ENCODE measurements at regions not wholly inside any gene's neighbourhood (a gene's known extent, or its start where the extent isn't known, plus 50 kb on each side); places are given as distances from the start of the nearest gene placed in this dataset.

DNA sequence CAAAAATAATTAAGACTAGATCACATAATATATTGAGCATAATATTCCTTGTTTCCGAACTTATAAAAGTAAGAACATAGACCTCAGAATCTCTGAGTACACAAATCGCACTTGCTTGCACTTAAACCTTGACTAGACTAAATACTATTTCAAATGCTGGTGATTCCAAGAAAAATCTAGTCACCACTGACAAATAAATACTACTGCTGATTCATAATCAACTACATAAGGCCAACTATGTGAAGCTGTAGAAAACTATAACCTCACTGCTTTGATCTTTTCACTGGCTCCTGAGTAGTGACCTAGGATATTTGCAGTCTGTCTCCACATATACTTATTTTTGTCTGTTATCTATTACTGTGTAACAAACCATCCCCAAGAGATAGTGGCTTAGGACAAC, 245.4 kb downstream of the DIO2 start:
- DNase-seq (ENCODE audit: low read depth, low spot score), result no peak

DNA sequence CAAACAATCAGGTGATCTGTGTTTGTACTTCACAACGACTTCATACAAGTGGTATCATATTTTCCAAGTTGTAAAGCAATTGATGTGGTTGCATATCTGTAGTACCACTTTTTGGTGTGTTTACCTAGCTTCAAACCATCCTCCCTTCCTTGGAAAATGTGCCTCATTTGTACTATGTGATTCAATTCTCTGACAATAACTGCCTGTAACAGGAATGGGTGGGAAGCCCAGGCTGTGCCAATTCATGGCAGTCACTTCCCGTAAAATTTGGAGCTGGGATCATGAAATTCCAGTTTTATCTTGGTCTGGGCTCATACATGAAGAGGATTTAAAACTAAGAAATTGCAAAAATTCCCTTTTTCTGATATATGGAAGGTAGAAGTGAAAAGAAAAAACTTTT, 250.1 kb downstream of the DIO2 start:
- DNase-seq (ENCODE audit: low read depth, low spot score), result no peak

DNA sequence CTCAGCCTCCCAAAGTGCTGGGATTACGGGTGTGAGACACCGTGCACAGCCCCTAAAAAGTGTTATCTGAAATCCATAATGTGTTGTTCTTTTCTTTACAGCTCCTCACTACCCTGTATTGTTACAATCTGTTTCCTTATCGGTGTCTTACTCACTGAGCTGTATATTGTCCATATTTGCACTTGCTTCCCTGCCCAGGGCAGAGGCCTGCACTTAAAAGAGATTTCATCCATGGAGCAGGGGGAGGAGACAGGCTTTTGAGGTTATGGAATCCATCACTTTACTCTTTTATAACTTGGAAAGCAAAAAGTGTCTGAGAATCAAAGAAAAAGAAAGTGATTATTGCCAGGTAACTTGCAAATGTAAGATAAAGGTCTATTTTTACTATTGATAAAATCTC, 251.0 kb downstream of the DIO2 start:
- no peak for DNase-seq (ENCODE audit: low read depth, low spot score)

DNA sequence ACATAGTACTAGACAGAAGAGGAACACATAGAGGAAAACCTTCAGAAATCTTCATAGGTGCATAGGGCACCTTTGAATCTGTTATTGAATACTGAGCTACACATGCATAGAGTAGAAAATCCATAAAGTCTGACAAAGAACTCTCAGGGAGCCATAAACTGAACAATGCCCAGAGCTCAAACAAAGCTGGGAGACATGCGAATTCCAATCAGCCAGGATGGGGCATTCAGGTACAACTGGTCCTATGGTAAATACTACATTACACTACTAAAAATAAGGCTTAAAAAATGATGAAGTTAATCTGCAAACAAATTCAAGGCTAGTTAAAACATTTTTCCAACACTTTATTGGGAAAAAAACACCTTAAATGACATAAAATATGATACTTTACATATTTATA, 259.7 kb downstream of the DIO2 start:
- no peak for DNase-seq (ENCODE audit: low read depth, low spot score)

DNA sequence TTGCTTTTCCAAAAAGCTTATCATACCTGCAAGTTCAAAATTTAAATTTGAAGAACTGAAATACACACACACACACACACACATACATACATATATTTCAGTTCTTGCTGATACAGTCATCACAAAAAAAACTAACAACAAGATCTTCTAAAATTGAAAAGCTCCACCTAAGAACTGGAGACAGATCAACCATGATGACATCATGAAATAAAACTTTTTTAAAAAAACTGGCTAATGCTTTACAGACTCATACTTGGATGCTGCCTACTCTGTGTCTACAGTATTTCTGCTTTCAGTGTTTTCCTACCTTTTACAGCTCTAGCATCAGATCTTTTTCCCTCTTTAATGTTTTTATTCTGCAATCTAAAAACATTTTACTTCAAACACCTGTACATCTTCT, 261.4 kb downstream of the DIO2 start:
- no peak for DNase-seq (ENCODE audit: low read depth, low spot score)

DNA sequence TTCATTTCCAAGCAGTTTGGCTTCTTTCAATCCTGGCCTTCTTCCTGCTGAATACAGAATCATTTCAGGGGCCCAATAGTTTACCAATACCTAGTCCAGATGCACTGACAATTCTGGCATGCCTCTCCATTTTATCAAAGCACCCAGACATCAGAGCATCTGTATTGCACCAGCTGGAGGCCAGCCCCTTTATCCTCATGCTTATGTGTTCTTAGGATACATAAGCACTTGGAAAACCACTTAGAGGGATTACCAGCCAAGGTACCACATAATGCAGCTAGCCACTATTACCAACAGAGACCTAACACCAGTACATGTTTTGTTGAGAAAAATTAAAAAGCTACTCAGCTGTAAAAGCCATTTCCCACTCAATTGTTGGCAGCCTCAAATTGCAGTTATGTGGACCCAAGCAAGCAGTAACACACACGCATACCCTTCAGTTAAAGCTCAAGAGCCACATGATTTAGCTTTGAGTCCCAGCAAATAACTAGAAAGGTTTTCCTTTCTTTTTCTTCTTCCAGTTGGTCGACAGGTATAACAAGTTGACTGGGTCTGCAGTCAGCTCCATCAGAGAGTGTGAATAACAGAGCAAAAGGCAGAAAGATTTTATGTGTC, 263.8 kb downstream of the DIO2 start:
- DNase-seq (ENCODE audit: low read depth, low spot score), result no peak

DNA sequence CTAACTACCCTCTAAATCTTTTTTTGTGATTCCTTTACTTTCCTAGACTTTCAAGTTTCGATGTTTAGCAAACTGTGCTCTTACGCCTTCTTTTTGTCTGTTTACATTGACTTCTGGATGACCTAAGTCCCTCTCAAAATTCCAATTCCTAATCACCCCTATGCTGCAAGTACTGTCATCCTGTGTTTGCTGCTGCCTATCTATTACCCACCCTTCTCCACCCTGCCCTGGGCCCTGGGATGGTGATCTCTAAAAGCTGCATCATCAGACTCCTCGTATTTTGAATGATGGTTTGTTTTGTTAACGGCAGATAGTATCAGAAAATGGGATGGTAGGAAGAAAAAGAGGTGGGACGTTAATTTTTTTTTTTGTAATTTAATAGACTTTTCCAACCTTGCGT, 272.1 kb downstream of the DIO2 start:
- DNase-seq (ENCODE audit: low read depth, low spot score), result no peak

DNA sequence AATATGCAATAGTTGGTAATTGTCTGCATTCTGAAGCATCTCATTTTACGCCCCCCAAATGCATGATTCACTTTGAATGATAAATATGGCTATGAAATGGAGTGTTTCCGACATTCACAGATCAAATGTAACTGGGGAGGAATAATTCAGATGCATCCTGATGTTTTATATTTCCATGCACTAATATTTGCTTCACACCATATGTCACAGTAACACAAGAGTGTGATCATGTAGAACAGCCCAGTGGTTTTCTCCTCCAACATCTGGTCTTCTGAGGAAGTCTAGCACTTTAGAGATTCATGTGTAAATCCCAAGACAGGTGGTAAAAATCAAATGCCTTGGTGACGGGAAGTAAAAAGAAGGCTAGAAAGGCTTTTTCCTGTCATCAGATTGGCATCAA, 273.1 kb downstream of the DIO2 start:
- no peak for DNase-seq (ENCODE audit: low read depth, low spot score)

DNA sequence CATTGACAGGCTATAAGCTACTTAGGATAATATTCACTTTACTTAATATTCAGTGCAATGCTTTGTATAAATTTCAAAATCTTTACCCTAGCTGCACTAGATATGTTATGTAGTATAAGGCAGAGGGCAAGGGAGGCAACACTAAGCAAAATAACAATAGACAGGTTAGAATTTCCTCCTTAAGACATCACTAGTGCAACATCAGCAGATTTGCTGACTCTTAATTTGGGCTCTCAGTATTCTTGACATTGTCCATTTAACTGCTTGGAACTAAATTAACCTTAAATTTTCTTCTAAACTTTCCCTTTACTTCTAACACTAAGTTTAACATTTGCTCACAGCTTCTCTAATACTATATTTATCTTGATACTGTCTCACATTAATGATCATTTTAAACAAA, 273.9 kb downstream of the DIO2 start:
- DNase-seq (ENCODE audit: low read depth, low spot score), result no peak

DNA sequence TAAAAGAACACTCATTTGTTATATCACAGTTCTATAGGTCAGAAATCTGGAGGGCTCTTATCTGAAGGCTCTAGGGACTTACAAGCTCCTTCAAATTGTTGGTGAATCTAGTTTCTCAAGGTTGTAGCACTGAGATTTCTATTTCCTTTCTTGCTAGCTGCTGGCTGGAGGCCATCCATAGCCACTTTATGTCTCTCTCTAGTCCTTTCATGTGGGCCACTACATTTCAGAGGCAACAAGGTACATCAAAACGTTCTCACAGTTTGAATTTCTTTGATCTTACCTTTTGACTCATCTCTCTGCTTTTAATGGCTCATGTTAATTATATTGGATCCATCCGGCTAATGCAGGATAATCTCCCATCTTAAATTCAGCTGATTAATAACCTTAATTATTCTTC, 286.8 kb downstream of the DIO2 start:
- DNase-seq (ENCODE audit: low read depth, low spot score), result no peak

DNA sequence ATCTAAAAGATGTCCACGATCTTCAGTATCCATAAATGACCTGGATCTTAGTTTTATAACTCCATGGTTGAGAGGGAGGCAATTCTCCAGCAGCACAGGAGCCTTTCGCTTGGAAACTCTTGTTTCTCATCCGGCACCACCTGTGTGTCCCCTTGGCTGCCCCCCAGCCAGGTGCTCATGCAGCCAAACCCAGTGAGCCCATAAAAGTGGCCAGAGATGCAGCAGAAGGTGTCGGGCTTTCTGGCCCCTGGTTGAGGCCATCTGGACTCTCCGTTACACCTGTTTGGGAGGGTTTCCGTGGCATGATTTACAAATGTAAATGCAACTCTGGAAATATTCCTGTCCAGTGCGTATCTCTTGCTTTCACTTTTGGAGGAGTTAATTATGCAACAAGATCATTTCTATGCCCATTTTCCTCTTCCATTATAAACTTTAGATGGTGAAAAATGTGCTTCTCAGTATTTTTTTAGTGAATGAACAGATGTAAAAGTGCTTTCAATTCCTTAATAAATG, 291.1 kb downstream of the DIO2 start:
- no peak for DNase-seq (ENCODE audit: low read depth, low spot score)

Measured in astrocyte of the hippocampus (primary cell).